B cell (primary cell): ENCODE measurements at regions not wholly inside any gene's neighbourhood (a gene's known extent, or its start where the extent isn't known, plus 50 kb on each side); places are given as distances from the start of the nearest gene placed in this dataset.

Experiments
- ATAC-seq: fragments of 200-7000 bp; cut with Tn5 transposase; one replicate; pipeline ENCODE4 v1.10.0; 2021; ENCODE audit warnings: low read depth, mild to moderate bottlenecking, moderate number of reproducible peaks, moderate library complexity
- CTCF ChIA-PET: fragments of 350-600 bp; sonication (Branson Sonifier 250); formaldehyde crosslinking; loops from one replicate; lab custom pipeline; 2021; ENCODE audit warnings: antibody characterized with exemption, inconsistent platforms; lab: Charles Lee
- POLR2A ChIA-PET: fragments of 350-600 bp; sonication (Branson Sonifier 250); formaldehyde crosslinking; loops from one replicate; lab custom pipeline; 2021; ENCODE audit warnings: antibody characterized with exemption; lab: Charles Lee
- DNase-seq: peaks from one replicate; pipeline ENCODE4 v3.0.0; 2013
- H2AFZ ChIP-seq: 2 replicates; pipeline ENCODE4 v1.6.1; 2012; ENCODE audit warnings: mild to moderate bottlenecking, low read depth, low read length; ENCODE audit not compliant: insufficient read depth, poor library complexity, severe bottlenecking
- H3K27ac ChIP-seq, 2 donors: 1 replicate in 1 of 2; 2 replicates in 1 of 2; pipeline ENCODE4 v1.5.1; 2012 to 2013; ENCODE audit warnings: low read length in 2 of 2, mild to moderate bottlenecking in 2 of 2, moderate library complexity in 1 of 2
- H3K27me3 ChIP-seq, 4 experiments: fragments of 200-600 bp in 1 of 4; sonication (generic) in 1 of 4; replicated peaks in 1 of 4; 1 replicate in 2 of 4; 2 replicates in 2 of 4; pipeline versions ENCODE4 v1.6.1 to v1.7.0; 2013 to 2016; ENCODE audit warnings: low read length in 3 of 4, mild to moderate bottlenecking in 2 of 4, mixed read lengths in 1 of 4, moderate library complexity in 1 of 4; ENCODE audit not compliant: insufficient read depth in 4 of 4, control insufficient read depth in 3 of 4; ENCODE audit errors: control extremely low read depth in 1 of 4
- H3K36me3 ChIP-seq, 2 experiments: replicated peaks in 1 of 2; 1 replicate in 1 of 2; 2 replicates in 1 of 2; pipeline versions ENCODE4 v1.6.1 to v1.7.1; 2013; ENCODE audit warnings: low read length in 1 of 2; ENCODE audit not compliant: insufficient read depth in 2 of 2, control insufficient read depth in 1 of 2; ENCODE audit errors: control extremely low read depth in 1 of 2, extremely low read depth in 1 of 2
- H3K4me1 ChIP-seq, 2 donors: fragments of 200-600 bp in 1 of 2; sonication (generic) in 1 of 2; 1 replicate in 1 of 2; 2 replicates in 1 of 2; pipeline versions ENCODE4 v1.5.1 to v1.6.1; 2013 to 2017; ENCODE audit warnings: low read length in 2 of 2; ENCODE audit not compliant: control insufficient read depth in 2 of 2, insufficient read depth in 2 of 2
- H3K4me2 ChIP-seq: replicated peaks from 2 replicates; pipeline ENCODE3; 2012; ENCODE audit warnings: mild to moderate bottlenecking, low read depth, low read length; ENCODE audit not compliant: poor library complexity, severe bottlenecking
- H3K4me3 ChIP-seq, 5 experiments: fragments of 200-600 bp in 1 of 5; sonication (generic) in 1 of 5; 1 replicate in 3 of 5; 2 replicates in 2 of 5; pipeline versions ENCODE4 v1.5.1 to v1.7.0; 2011 to 2016; ENCODE audit warnings: low read length in 4 of 5, mild to moderate bottlenecking in 4 of 5, low read depth in 2 of 5, control low read depth in 1 of 5, moderate library complexity in 1 of 5; ENCODE audit not compliant: insufficient read depth in 1 of 5; ENCODE audit errors: control extremely low read depth in 1 of 5, extremely low read depth in 1 of 5
- H3K79me2 ChIP-seq: fragments of 200-600 bp; sonication (generic); one replicate; pipeline ENCODE4 v1.6.0; 2016; ENCODE audit warnings: low read length; ENCODE audit not compliant: control insufficient read depth, insufficient read depth
- H3K9ac ChIP-seq: fragments of 200-600 bp; sonication (generic); 2 replicates; pipeline ENCODE4 v1.6.1; 2017; ENCODE audit warnings: mild to moderate bottlenecking, low read length, moderate library complexity
- H3K9me3 ChIP-seq, 3 donors: one replicate each; pipeline versions ENCODE4 v1.6.1 to v1.7.1; 2013; ENCODE audit warnings: low read length in 2 of 3; ENCODE audit not compliant: control insufficient read depth in 2 of 3, insufficient read depth in 1 of 3; ENCODE audit errors: control extremely low read depth in 1 of 3
- H4K20me1 ChIP-seq: 2 replicates; pipeline ENCODE4 v1.6.0; 2012; ENCODE audit warnings: mild to moderate bottlenecking, low read length; ENCODE audit not compliant: insufficient read depth, control insufficient read depth, poor library complexity, severe bottlenecking
- H3K27ac Mint-ChIP-seq: one replicate; pipeline ENCODE4 v1.8.0; 2021; ENCODE audit warnings: mixed read lengths
- H3K27me3 Mint-ChIP-seq: one replicate; pipeline ENCODE4 v1.8.0; 2021; ENCODE audit warnings: mixed read lengths
- H3K4me1 Mint-ChIP-seq: one replicate; pipeline ENCODE4 v1.8.0; 2021; ENCODE audit warnings: mixed read lengths
- H3K4me3 Mint-ChIP-seq: one replicate; pipeline ENCODE4 v1.8.0; 2021; ENCODE audit warnings: mixed read lengths
- H3K9me3 Mint-ChIP-seq: one replicate; pipeline ENCODE4 v1.8.0; 2022; ENCODE audit warnings: mixed read lengths; ENCODE audit not compliant: insufficient read depth
- EZH2 ChIP-seq: IDR thresholded peaks from 2 replicates; pipeline ENCODE4 v1.6.1; 2012; ENCODE audit warnings: borderline replicate concordance, low read depth, mild to moderate bottlenecking, moderate library complexity, low read length; ENCODE audit not compliant: insufficient read depth, poor library complexity, severe bottlenecking
- WGBS: methylation state at CpG from one replicate; pipeline ENCODE4 v1.1.5; 2013; ENCODE audit warnings: missing lambda C conversion rate; ENCODE audit not compliant: insufficient coverage; 5-methylcytosine and 5-hydroxymethylcytosine counted together
- intact Hi-C: fragments of 100-400 bp; cut with micrococcal nuclease; formaldehyde crosslinking; loops from one replicate; pipeline ENCODE4 v1.10.0; 2022
- TF ChIP-seq, protein P1 (sequence below): fragments of 200-600 bp; IDR thresholded peaks from one replicate; pipeline ENCODE4 v1.8.0; 2022; ENCODE audit warnings: antibody characterized with exemption, mild to moderate bottlenecking

GRCh38 chr3:187612656-187613055, 57.5 kb downstream of the SST start:
- no peaks in the 10 kb centered on the region for H3K4me1 ChIP-seq
- TF ChIP-seq EZH2: no peak
- TF ChIP-seq, protein P1, sequence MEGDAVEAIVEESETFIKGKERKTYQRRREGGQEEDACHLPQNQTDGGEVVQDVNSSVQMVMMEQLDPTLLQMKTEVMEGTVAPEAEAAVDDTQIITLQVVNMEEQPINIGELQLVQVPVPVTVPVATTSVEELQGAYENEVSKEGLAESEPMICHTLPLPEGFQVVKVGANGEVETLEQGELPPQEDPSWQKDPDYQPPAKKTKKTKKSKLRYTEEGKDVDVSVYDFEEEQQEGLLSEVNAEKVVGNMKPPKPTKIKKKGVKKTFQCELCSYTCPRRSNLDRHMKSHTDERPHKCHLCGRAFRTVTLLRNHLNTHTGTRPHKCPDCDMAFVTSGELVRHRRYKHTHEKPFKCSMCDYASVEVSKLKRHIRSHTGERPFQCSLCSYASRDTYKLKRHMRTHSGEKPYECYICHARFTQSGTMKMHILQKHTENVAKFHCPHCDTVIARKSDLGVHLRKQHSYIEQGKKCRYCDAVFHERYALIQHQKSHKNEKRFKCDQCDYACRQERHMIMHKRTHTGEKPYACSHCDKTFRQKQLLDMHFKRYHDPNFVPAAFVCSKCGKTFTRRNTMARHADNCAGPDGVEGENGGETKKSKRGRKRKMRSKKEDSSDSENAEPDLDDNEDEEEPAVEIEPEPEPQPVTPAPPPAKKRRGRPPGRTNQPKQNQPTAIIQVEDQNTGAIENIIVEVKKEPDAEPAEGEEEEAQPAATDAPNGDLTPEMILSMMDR: no peak
- Mint-ChIP-seq H3K4me1 (no peaks in the 10 kb centered on the region), H3K9me3 (no peaks in the 10 kb centered on the region), H3K27ac (no peak overlapping the region), H3K4me3 (no peak overlapping the region), H3K27me3 (peaks cover 51% of the 10 kb centered on the region)
- ATAC-seq: no peak
- ChIA-PET POLR2A (no interaction called here), CTCF (no interaction called here)
- no peak for DNase-seq
- H3K36me3 ChIP-seq: no peaks in the 10 kb centered on the region
- no peak overlapping the region for H3K4me3 ChIP-seq
- WGBS: 80% methylated on average over 1 of the region's 1 CpG
- no peak overlapping the region for H2AFZ ChIP-seq
- intact Hi-C loops: no loop called here
- H3K27ac ChIP-seq: no peak overlapping the region
- H3K9ac ChIP-seq: no peak overlapping the region
- no peaks in the 10 kb centered on the region for H3K9me3 ChIP-seq
- no peak overlapping the region for H3K4me2 ChIP-seq
- H3K27me3 ChIP-seq: peaks cover 0 to 17% (median 7%) of the 10 kb centered on the region in 4 experiments
- no peaks in the 10 kb centered on the region for H3K79me2 ChIP-seq
- no peaks in the 10 kb centered on the region for H4K20me1 ChIP-seq

GRCh38 chr3:187610981-187611511, 59.1 kb downstream of the SST start:
- Mint-ChIP-seq H3K27me3 (peaks cover 59% of the 10 kb centered on the region), H3K27ac (no peak overlapping the region), H3K4me3 (no peak overlapping the region), H3K9me3 (no peaks in the 10 kb centered on the region), H3K4me1 (no peaks in the 10 kb centered on the region)
- Histone ChIP-seq H2AFZ (no peak overlapping the region), H3K4me2 (no peak overlapping the region), H3K27me3 (peaks cover 0 to 17% (median 7%) of the 10 kb centered on the region in 4 experiments), H4K20me1 (no peaks in the 10 kb centered on the region), H3K9ac (no peak overlapping the region), H3K27ac (no peak overlapping the region), H3K4me1 (no peaks in the 10 kb centered on the region), H3K36me3 (no peaks in the 10 kb centered on the region), H3K9me3 (no peaks in the 10 kb centered on the region), H3K79me2 (no peaks in the 10 kb centered on the region), H3K4me3 (no peak overlapping the region)
- DNase-seq: no peak
- intact Hi-C loops: no loop called here
- ATAC-seq: no peak
- ChIA-PET CTCF (interaction anchor here (0.8 kb wide), 1 partner anchor 68 kb away, joined by 4 read pairs; no protein-coding TSS in a partner anchor), POLR2A (no interaction called here)
- TF ChIP-seq EZH2: no peak
- TF ChIP-seq, protein P1: no peak
- 29% methylated on average over 1 of the region's 1 CpG for WGBS
